Tibial nerve (tissue), 4 donors: ENCODE measurements at regions not wholly inside any gene's neighbourhood (a gene's known extent, or its start where the extent isn't known, plus 50 kb on each side); places are given as distances from the start of the nearest gene placed in this dataset.

Experiments
- DNase-seq, 2 donors: peaks; one replicate each; pipeline ENCODE4 v3.0.0-alpha.2; 2019; ENCODE audit warnings: low spot score in 2 of 2
- H3K27ac ChIP-seq, 4 donors: fragments of 200-600 bp; sonication (generic) in 3 of 4; one replicate each; pipeline ENCODE4 v1.5.1; 2017 to 2019; ENCODE audit warnings: mild to moderate bottlenecking in 1 of 4
- H3K27me3 ChIP-seq, 2 donors: fragments of 200-600 bp; sonication (generic) in 1 of 2; one replicate each; pipeline versions ENCODE4 v1.5.1 to v1.6.0; 2017 to 2019
- H3K36me3 ChIP-seq, 3 donors: fragments of 200-600 bp; sonication (generic); one replicate each; pipeline ENCODE4 v1.5.1; 2018 to 2019
- H3K4me1 ChIP-seq, 4 donors: fragments of 200-600 bp; sonication (generic) in 3 of 4; one replicate each; pipeline ENCODE4 v1.5.1; 2017 to 2019
- H3K4me3 ChIP-seq, 4 donors: fragments of 200-600 bp; sonication (generic) in 3 of 4; one replicate each; pipeline ENCODE4 v1.5.1; 2017 to 2019; ENCODE audit warnings: mild to moderate bottlenecking in 1 of 4, moderate library complexity in 1 of 4
- H3K9me3 ChIP-seq, 4 donors: fragments of 200-600 bp; sonication (generic) in 3 of 4; one replicate each; pipeline ENCODE4 v1.5.1; 2017 to 2019
- EP300 ChIP-seq, 2 donors: sonication (generic); formaldehyde crosslinking; IDR thresholded peaks; one replicate each; pipeline ENCODE4 v1.6.1; 2017; ENCODE audit warnings: antibody characterized with exemption in 2 of 2, mild to moderate bottlenecking in 1 of 2
- POLR2A ChIP-seq, 2 donors: fragments of 450-650 bp; IDR thresholded peaks; one replicate each; pipeline ENCODE4 v1.6.1; 2017; ENCODE audit warnings: antibody characterized with exemption in 2 of 2, mild to moderate bottlenecking in 2 of 2, moderate library complexity in 2 of 2
- WGBS, 2 donors: methylation state at CpG; one replicate each; pipeline ENCODE4 v1.1.5; 2018; 5-methylcytosine and 5-hydroxymethylcytosine counted together
- TF ChIP-seq, protein P1 (sequence below), 5 experiments: fragments of 200-600 bp in 3 of 5; fragments of 450-650 bp in 2 of 5; sonication (generic) in 3 of 5; IDR thresholded peaks; one replicate each; pipeline ENCODE4 v1.5.1; 2016 to 2019; ENCODE audit warnings: antibody characterized with exemption in 5 of 5, mild to moderate bottlenecking in 3 of 5, moderate library complexity in 2 of 5

DNA sequence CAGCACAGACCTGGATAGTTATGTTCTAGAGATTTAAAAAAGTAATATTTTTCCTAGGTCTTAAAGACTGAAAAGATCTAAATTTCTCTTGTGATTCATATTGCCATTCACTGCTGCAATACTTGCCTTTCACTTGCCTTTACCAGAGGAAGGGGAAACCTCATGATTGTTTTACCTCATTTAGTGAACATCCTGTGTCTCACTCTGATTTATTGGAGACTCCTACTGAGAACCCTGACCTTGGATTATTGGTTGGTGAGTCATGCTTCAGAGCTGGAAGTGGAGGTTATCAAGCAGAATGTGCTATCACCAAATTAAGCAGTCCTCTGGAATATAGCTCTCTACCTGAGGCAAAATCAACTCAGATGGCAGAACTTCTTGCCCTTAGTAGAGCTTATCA lies 500.5 kb downstream of the TSN start:
- Histone ChIP-seq H3K4me3 (no peak overlapping the region), H3K36me3 (no peaks in the 10 kb centered on the region), H3K27me3 (no peaks in the 10 kb centered on the region), H3K9me3 (no peaks in the 10 kb centered on the region), H3K4me1 (no peaks in the 10 kb centered on the region), H3K27ac (no peak overlapping the region)
- TF ChIP-seq, protein P1, sequence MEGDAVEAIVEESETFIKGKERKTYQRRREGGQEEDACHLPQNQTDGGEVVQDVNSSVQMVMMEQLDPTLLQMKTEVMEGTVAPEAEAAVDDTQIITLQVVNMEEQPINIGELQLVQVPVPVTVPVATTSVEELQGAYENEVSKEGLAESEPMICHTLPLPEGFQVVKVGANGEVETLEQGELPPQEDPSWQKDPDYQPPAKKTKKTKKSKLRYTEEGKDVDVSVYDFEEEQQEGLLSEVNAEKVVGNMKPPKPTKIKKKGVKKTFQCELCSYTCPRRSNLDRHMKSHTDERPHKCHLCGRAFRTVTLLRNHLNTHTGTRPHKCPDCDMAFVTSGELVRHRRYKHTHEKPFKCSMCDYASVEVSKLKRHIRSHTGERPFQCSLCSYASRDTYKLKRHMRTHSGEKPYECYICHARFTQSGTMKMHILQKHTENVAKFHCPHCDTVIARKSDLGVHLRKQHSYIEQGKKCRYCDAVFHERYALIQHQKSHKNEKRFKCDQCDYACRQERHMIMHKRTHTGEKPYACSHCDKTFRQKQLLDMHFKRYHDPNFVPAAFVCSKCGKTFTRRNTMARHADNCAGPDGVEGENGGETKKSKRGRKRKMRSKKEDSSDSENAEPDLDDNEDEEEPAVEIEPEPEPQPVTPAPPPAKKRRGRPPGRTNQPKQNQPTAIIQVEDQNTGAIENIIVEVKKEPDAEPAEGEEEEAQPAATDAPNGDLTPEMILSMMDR (IDR thresholded peaks at IDR 0.05): no peak
- TF ChIP-seq POLR2A (IDR thresholded peaks at IDR 0.05) (no peak), EP300 (IDR thresholded peaks at IDR 0.05) (no peak)
- no peak for DNase-seq

DNA sequence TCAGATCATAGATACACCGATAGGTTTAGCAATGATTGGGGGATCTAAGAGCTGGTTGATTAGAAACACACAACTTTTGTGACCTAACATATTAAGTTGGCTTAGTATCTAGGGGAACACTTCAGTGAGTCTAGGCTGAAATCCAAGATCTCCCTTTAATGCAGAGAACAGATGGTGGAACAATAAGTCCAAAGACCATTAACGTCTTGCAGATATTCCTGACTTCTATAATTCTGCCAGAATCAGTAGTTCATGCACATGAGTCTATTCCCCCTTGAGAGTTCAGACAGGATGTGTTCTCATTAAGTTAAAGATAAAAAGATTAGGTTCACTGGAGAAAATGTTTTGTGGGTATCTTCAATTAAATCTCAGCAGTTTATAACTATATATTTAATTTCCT lies 506.5 kb downstream of the TSN start:
- WGBS, 2 donors: 52 to 57% methylated on average over 2 of the region's 2 CpGs
- no peaks in the 10 kb centered on the region for H3K4me1 ChIP-seq
- no peaks in the 10 kb centered on the region for H3K36me3 ChIP-seq
- no peaks in the 10 kb centered on the region for H3K9me3 ChIP-seq
- H3K4me3 ChIP-seq: no peak overlapping the region
- H3K27me3 ChIP-seq: no peaks in the 10 kb centered on the region
- DNase-seq: no peak
- TF ChIP-seq, protein P1 (IDR thresholded peaks at IDR 0.05): no peak
- no peak for TF ChIP-seq EP300 (IDR thresholded peaks at IDR 0.05)
- no peak for TF ChIP-seq POLR2A (IDR thresholded peaks at IDR 0.05)
- no peak overlapping the region for H3K27ac ChIP-seq

DNA sequence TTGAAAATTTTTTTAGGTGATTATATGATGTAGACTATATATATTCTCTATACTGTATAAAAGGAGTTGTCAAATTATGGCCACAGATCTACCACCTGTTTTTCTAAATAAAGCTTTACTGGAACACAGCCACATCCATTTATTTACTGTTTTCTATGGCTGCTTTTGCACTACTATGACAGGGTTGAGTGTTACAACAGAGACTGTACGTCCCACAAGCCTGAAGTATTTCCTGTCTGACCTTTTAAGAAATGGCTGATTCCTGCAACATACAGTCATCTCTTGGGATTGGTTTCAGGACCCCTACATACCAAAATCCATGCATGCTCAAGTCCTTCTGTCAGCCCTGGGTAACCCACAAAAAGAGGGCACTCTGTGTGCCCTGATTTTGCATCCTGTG lies 508.3 kb downstream of the TSN start:
- WGBS, 2 donors: 40 to 56% methylated on average over 1 of the region's 1 CpG
- Histone ChIP-seq H3K27me3 (no peaks in the 10 kb centered on the region), H3K4me1 (no peaks in the 10 kb centered on the region)

DNA sequence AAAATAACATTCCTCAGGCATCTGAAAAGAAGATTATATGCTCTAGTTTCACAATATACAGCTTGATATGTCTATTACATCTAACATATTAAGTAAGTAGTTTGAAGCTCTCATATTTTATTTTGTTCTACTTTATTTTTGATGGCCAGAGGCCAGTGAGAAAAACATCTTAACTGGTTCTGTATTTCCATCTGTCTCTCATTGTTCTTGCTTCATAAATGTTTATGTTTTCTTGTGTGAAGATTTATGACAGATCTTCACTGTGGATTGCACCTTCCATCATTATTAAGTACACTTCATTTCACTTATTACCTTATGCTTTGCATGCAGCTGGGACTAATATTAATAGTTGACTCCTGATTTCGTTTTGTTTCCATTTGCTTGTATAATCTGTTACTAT lies 511.2 kb downstream of the TSN start:
- H3K36me3 ChIP-seq: no peaks in the 10 kb centered on the region
- 48 to 49% methylated on average over 1 of the region's 1 CpG for WGBS, 2 donors
- no peaks in the 10 kb centered on the region for H3K27me3 ChIP-seq
- no peak overlapping the region for H3K27ac ChIP-seq
- H3K4me3 ChIP-seq: no peak overlapping the region
- no peak for TF ChIP-seq EP300 (IDR thresholded peaks at IDR 0.05)
- no peak for TF ChIP-seq POLR2A (IDR thresholded peaks at IDR 0.05)
- TF ChIP-seq, protein P1 (IDR thresholded peaks at IDR 0.05): no peak
- DNase-seq: no peak
- H3K4me1 ChIP-seq: no peaks in the 10 kb centered on the region
- no peaks in the 10 kb centered on the region for H3K9me3 ChIP-seq

More for the DNA sequence above, 508.3 kb downstream of the TSN start:
- DNase-seq: no peak
- TF ChIP-seq, protein P1 (IDR thresholded peaks at IDR 0.05): no peak
- TF ChIP-seq EP300 (IDR thresholded peaks at IDR 0.05): no peak
- TF ChIP-seq POLR2A (IDR thresholded peaks at IDR 0.05): no peak
- Histone ChIP-seq H3K9me3 (no peaks in the 10 kb centered on the region), H3K36me3 (no peaks in the 10 kb centered on the region), H3K27ac (no peak overlapping the region), H3K4me3 (no peak overlapping the region)

DNA sequence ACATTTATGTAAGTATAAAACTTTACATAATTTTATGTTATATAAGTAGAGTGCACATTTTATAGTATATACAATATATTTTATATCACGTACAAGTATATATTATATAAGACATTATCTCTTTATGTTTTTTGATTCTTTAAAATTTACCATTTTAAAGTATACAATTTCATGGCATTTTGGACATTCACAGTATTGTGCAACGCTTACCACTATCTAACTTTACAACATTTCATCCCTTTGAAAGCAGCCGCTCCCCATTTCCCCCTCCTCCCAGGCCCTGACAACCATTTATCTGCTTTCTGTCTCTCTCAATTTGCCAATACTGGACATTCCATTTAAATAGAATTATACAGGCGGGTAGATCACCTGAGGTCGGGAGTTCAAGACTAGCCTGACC lies 512.5 kb downstream of the TSN start:
- DNase-seq: no peak
- WGBS, 2 donors: 93 to 97% methylated on average over 5 of the region's 5 CpGs
- no peaks in the 10 kb centered on the region for H3K4me1 ChIP-seq
- no peaks in the 10 kb centered on the region for H3K36me3 ChIP-seq
- H3K27me3 ChIP-seq: no peaks in the 10 kb centered on the region
- H3K4me3 ChIP-seq: no peak overlapping the region
- H3K9me3 ChIP-seq: no peaks in the 10 kb centered on the region
- TF ChIP-seq POLR2A (IDR thresholded peaks at IDR 0.05): no peak
- TF ChIP-seq, protein P1 (IDR thresholded peaks at IDR 0.05): no peak
- H3K27ac ChIP-seq: no peak overlapping the region
